Karpas-422 (cell line): ENCODE measurements at regions not wholly inside any gene's neighbourhood (a gene's known extent, or its start where the extent isn't known, plus 50 kb on each side); places are given as distances from the start of the nearest gene placed in this dataset.

Experiments
- DNase-seq: peaks from one replicate; pipeline ENCODE4 v3.0.0-alpha.2; 2015
- H2AFZ ChIP-seq: fragments of 200-600 bp; sonication (generic); 2 replicates; pipeline ENCODE4 v1.6.1; 2014; ENCODE audit warnings: antibody characterized with exemption, low read length, mixed read lengths
- H3K27ac ChIP-seq: fragments of 200-600 bp; sonication (generic); 2 replicates; pipeline ENCODE4 v1.5.1; 2014; ENCODE audit warnings: mild to moderate bottlenecking, low read length, moderate library complexity
- H3K27me3 ChIP-seq: fragments of 200-600 bp; sonication (generic); 2 replicates; pipeline ENCODE4 v1.6.1; 2014; ENCODE audit warnings: low read length, mixed read lengths
- H3K36me3 ChIP-seq: fragments of 200-600 bp; sonication (generic); 2 replicates; pipeline ENCODE4 v1.6.1; 2014; ENCODE audit warnings: low read length, mixed read lengths; ENCODE audit not compliant: insufficient read depth
- H3K4me1 ChIP-seq: fragments of 200-600 bp; sonication (generic); 2 replicates; pipeline ENCODE4 v1.6.1; 2014; ENCODE audit warnings: mild to moderate bottlenecking, low read length, mixed read lengths
- H3K4me2 ChIP-seq: fragments of 200-600 bp; sonication (generic); 2 replicates; pipeline ENCODE4 v1.6.1; 2014; ENCODE audit warnings: low read length, low read depth, mild to moderate bottlenecking; ENCODE audit not compliant: poor library complexity, severe bottlenecking
- H3K4me3 ChIP-seq: fragments of 200-600 bp; sonication (generic); 2 replicates; pipeline ENCODE4 v1.5.1; 2014; ENCODE audit warnings: mild to moderate bottlenecking, antibody characterized with exemption, low read length, mixed read lengths
- H3K79me2 ChIP-seq: fragments of 200-600 bp; sonication (generic); 2 replicates; pipeline ENCODE4 v1.6.1; 2014; ENCODE audit warnings: mild to moderate bottlenecking, low read length, mixed read lengths
- H3K9ac ChIP-seq: fragments of 200-600 bp; sonication (generic); 2 replicates; pipeline ENCODE4 v1.6.0; 2014; ENCODE audit warnings: low read length
- H3K9me2 ChIP-seq: fragments of 200-600 bp; sonication (generic), shearing (Covaris generic); replicated peaks from 2 replicates; pipeline ENCODE4 v1.6.0; 2014; ENCODE audit warnings: mild to moderate bottlenecking, low read length, moderate library complexity; ENCODE audit not compliant: insufficient read depth
- H3K9me3 ChIP-seq: fragments of 300-700, 200-600 bp; sonication (generic); 2 replicates; pipeline ENCODE4 v1.6.1; 2014; ENCODE audit warnings: low read length, mixed read lengths
- H4K20me1 ChIP-seq: fragments of 200-600 bp; sonication (generic); 2 replicates; pipeline ENCODE4 v1.6.1; 2014; ENCODE audit warnings: mild to moderate bottlenecking, antibody characterized with exemption, low read length, low read depth; ENCODE audit not compliant: insufficient read depth

GRCh38 chr1:208759255-208759654 is 515.1 kb upstream of the PLXNA2 start:
- H3K4me1 ChIP-seq = no peaks in the 10 kb centered on the region

DNA sequence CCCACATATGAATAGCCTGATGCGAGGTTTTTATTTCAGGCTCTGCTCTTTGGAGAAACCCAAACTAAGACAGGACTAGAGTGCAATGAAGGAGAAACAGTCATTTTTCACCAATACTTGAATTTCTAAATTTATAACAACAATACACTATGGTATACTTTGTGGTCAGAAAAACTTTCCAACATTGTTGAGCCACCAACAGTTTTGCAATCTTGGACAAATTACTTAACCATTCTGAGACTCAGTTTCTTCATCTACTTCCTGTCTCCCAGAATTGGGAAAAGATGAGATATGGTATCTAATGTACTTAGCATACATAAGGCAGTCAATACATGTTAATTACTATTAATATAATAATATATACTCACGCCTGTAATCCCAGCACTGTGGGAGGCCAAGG is 519.8 kb upstream of the PLXNA2 start:
- Histone ChIP-seq H3K79me2 (no peaks in the 10 kb centered on the region), H3K9me2 (no peaks in the 10 kb centered on the region), H3K27ac (no peak overlapping the region), H3K4me2 (no peak overlapping the region), H2AFZ (no peak overlapping the region), H3K9me3 (no peaks in the 10 kb centered on the region), H3K9ac (no peak overlapping the region), H3K4me1 (no peaks in the 10 kb centered on the region), H3K27me3 (no peaks in the 10 kb centered on the region), H4K20me1 (no peaks in the 10 kb centered on the region), H3K36me3 (no peaks in the 10 kb centered on the region), H3K4me3 (no peak overlapping the region)
- no peak for DNase-seq

More at GRCh38 chr1:208759255-208759654, 515.1 kb upstream of the PLXNA2 start:
- Histone ChIP-seq H3K9ac (no peak overlapping the region), H3K36me3 (no peaks in the 10 kb centered on the region), H3K27me3 (no peaks in the 10 kb centered on the region), H3K79me2 (no peaks in the 10 kb centered on the region), H3K9me3 (no peaks in the 10 kb centered on the region), H3K27ac (no peak overlapping the region), H2AFZ (no peak overlapping the region), H4K20me1 (no peaks in the 10 kb centered on the region), H3K4me3 (no peak overlapping the region), H3K4me2 (no peak overlapping the region), H3K9me2 (no peaks in the 10 kb centered on the region)
- DNase-seq = no peak

DNA sequence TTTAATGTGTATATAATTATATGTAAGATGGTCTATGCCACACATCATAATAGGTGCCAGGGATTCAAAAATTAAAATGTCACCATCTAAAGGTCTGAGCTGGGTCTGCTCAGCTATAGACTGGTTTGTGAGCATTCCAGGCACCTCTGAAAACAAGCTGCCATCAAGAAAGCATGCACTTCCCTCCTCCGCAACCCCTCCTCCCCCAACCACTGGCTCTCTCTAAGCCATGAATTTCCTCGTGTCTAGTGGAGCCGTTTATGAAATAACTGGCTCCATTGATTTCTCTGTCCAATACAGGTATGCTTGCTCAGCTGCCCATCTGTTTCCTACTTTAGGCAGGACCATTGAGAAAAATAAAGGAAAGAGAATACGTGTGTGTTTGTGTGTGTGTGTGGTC is 522.6 kb upstream of the PLXNA2 start:
- H3K27ac ChIP-seq = no peak overlapping the region
- no peak overlapping the region for H3K4me3 ChIP-seq
- H3K4me2 ChIP-seq = no peak overlapping the region
- no peaks in the 10 kb centered on the region for H3K9me3 ChIP-seq
- H3K36me3 ChIP-seq = no peaks in the 10 kb centered on the region
- H3K9ac ChIP-seq = no peak overlapping the region
- DNase-seq = no peak
- no peaks in the 10 kb centered on the region for H3K9me2 ChIP-seq
- no peaks in the 10 kb centered on the region for H3K4me1 ChIP-seq
- H3K79me2 ChIP-seq = no peaks in the 10 kb centered on the region
- H3K27me3 ChIP-seq = no peaks in the 10 kb centered on the region
- no peaks in the 10 kb centered on the region for H4K20me1 ChIP-seq
- no peak overlapping the region for H2AFZ ChIP-seq

DNA sequence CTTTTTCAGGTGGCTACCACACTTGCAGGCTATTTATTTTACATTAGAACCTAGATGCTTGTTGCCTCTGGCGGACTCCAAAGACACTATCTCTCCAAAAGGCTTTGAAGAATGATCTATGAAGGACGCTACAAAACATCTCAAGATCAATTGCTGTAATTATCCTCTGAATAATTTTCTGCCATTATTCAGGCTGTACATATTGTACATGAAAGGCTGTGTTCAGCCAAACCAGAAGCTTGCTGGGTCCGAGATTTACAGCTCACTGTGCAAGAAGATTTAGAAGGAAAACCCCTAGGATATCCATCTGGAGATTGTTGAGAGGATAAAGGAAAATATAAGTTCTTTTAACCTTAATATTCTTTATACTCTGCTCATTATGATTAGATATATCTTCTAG is 523.6 kb upstream of the PLXNA2 start:
- no peak overlapping the region for H3K4me2 ChIP-seq
- no peaks in the 10 kb centered on the region for H4K20me1 ChIP-seq
- no peak overlapping the region for H2AFZ ChIP-seq
- H3K9ac ChIP-seq = no peak overlapping the region
- no peak overlapping the region for H3K27ac ChIP-seq
- no peaks in the 10 kb centered on the region for H3K36me3 ChIP-seq
- H3K4me1 ChIP-seq = no peaks in the 10 kb centered on the region
- H3K9me3 ChIP-seq = no peaks in the 10 kb centered on the region
- H3K79me2 ChIP-seq = no peaks in the 10 kb centered on the region
- H3K4me3 ChIP-seq = no peak overlapping the region
- no peak for DNase-seq
- no peaks in the 10 kb centered on the region for H3K27me3 ChIP-seq
- H3K9me2 ChIP-seq = no peaks in the 10 kb centered on the region

GRCh38 chr1:208772891-208773290 is 528.7 kb upstream of the PLXNA2 start:
- H3K9ac ChIP-seq = no peak overlapping the region
- peaks cover 4% of the 10 kb centered on the region; the same call in 1 of the 2 replicates for H3K27me3 ChIP-seq
- H3K9me3 ChIP-seq = no peaks in the 10 kb centered on the region
- no peak overlapping the region for H3K4me3 ChIP-seq
- H3K4me1 ChIP-seq = no peaks in the 10 kb centered on the region
- no peaks in the 10 kb centered on the region for H3K79me2 ChIP-seq
- no peaks in the 10 kb centered on the region for H3K9me2 ChIP-seq
- H3K27ac ChIP-seq = no peak overlapping the region
- DNase-seq = no peak
- no peaks in the 10 kb centered on the region for H4K20me1 ChIP-seq
- H2AFZ ChIP-seq = no peak overlapping the region
- no peak overlapping the region for H3K4me2 ChIP-seq
- H3K36me3 ChIP-seq = no peaks in the 10 kb centered on the region

DNA sequence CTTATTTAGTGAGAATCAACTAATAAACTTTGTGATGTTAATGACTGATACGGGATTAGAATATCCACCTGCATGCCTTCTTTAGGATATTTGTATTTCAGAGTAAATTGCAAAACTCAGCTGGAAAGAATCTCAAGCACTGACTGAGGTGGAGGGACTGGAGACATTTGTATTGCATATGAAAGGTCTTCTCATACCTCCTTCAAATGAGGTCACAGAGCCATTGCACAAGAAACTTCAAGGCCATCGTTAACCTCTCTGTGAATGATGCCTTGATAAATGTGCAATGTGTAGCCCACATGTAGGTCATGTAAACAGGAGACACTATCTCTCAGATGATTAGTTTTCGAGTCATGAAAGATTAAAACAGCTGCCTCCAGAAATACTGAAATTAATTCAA is 531.7 kb upstream of the PLXNA2 start:
- no peaks in the 10 kb centered on the region for H4K20me1 ChIP-seq
- no peak overlapping the region for H3K4me3 ChIP-seq
- H3K27me3 ChIP-seq = peaks cover 4% of the 10 kb centered on the region; the same call in 1 of the 2 replicates
- H3K36me3 ChIP-seq = no peaks in the 10 kb centered on the region
- H3K4me2 ChIP-seq = no peak overlapping the region
- H2AFZ ChIP-seq = no peak overlapping the region
- no peaks in the 10 kb centered on the region for H3K9me2 ChIP-seq
- H3K4me1 ChIP-seq = no peaks in the 10 kb centered on the region
- no peak overlapping the region for H3K27ac ChIP-seq
- H3K9me3 ChIP-seq = no peaks in the 10 kb centered on the region
- no peaks in the 10 kb centered on the region for H3K79me2 ChIP-seq
- H3K9ac ChIP-seq = no peak overlapping the region
- no peak for DNase-seq

DNA sequence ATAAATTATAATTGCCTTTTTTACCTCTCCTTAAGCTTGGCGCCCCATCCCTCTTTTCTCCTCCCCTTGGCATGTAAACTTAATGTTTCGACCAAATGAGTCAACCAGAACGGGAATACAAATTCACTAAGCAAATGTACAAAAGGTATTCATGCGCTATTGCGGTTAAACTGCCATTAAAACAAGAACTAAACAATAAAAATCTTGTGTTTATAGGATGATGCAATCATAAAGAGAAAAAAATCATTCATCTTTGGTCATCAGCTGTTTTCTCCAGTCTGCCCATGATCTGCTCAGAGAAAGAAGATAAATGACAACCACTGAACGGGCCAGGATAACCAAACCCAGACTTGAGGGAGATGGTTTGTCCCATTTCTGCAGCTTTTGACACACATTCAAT is 534.2 kb upstream of the PLXNA2 start:
- Histone ChIP-seq H3K4me2 (no peak overlapping the region), H4K20me1 (no peaks in the 10 kb centered on the region), H3K27ac (no peak overlapping the region), H3K9ac (no peak overlapping the region), H3K4me3 (no peak overlapping the region), H3K79me2 (no peaks in the 10 kb centered on the region), H3K4me1 (no peaks in the 10 kb centered on the region), H3K27me3 (peaks cover 4% of the 10 kb centered on the region; the same call in 1 of the 2 replicates), H2AFZ (no peak overlapping the region), H3K9me2 (no peaks in the 10 kb centered on the region), H3K36me3 (no peaks in the 10 kb centered on the region), H3K9me3 (no peaks in the 10 kb centered on the region)
- DNase-seq = no peak

- Histone ChIP-seq H4K20me1 (no peaks in the 10 kb centered on the region), H3K9me2 (no peaks in the 10 kb centered on the region), H3K4me1 (no peaks in the 10 kb centered on the region), H3K9me3 (no peaks in the 10 kb centered on the region), H3K4me3 (no peak overlapping the region), H3K27me3 (no peaks in the 10 kb centered on the region), H2AFZ (no peak overlapping the region), H3K9ac (no peak overlapping the region), H3K27ac (no peak overlapping the region), H3K79me2 (no peaks in the 10 kb centered on the region), H3K36me3 (no peaks in the 10 kb centered on the region), H3K4me2 (no peak overlapping the region)
- DNase-seq = no peak
These were observed 537.3 kb upstream of the PLXNA2 start for GRCh38 chr1:208781391-208782045.
